ENCODE measurements at regions not wholly inside any gene's neighbourhood (a gene's known extent, or its start where the extent isn't known, plus 50 kb on each side); places are given as distances from the start of the nearest gene placed in this dataset.

DNA sequence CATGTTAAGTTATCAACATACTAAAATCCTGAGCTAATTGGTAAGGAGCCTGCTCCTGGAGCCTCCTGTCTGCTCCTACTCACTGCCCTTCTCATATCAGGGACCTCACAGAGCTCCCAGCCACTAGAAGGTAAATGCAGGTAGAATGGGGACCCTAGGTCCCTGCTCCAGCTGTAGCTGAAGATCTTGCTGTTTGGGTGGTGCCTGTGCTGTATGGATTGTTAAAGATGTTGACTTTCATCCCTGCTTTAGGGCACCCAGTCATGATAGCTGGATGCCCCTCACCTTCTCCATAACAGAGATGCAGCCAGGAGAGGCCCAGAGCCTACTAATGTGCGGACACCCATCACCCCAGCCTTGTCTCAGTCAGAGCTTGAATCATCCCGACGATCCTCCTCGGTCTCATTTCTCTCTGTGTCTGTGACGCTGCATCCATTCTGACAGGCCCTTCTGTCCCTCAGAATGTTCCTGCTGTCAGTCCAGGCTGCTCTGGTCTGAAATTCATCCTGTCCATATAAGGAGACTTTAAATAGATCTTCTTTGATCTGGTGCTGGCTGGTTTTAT is 341.7 kb upstream of the GATB start:
- TF ChIP-seq, protein P1, sequence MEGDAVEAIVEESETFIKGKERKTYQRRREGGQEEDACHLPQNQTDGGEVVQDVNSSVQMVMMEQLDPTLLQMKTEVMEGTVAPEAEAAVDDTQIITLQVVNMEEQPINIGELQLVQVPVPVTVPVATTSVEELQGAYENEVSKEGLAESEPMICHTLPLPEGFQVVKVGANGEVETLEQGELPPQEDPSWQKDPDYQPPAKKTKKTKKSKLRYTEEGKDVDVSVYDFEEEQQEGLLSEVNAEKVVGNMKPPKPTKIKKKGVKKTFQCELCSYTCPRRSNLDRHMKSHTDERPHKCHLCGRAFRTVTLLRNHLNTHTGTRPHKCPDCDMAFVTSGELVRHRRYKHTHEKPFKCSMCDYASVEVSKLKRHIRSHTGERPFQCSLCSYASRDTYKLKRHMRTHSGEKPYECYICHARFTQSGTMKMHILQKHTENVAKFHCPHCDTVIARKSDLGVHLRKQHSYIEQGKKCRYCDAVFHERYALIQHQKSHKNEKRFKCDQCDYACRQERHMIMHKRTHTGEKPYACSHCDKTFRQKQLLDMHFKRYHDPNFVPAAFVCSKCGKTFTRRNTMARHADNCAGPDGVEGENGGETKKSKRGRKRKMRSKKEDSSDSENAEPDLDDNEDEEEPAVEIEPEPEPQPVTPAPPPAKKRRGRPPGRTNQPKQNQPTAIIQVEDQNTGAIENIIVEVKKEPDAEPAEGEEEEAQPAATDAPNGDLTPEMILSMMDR (conservative IDR thresholded peaks at IDR 0.05): no peak
- no peak for TF ChIP-seq ZFX (IDR thresholded peaks at IDR 0.05)
